T-helper 9 cell (primary cell): ENCODE measurements at regions not wholly inside any gene's neighbourhood (a gene's known extent, or its start where the extent isn't known, plus 50 kb on each side); places are given as distances from the start of the nearest gene placed in this dataset.

ENCODE experiments used
- DNase-seq: peaks from one replicate; pipeline ENCODE4 v3.0.0-alpha.2; 2020

- no peak for DNase-seq
Observed at GRCh38 chr4:180465364-180465763, 1777.8 kb upstream of the TENM3 start.

- DNase-seq = no peak
Observed at GRCh38 chr4:180483036-180483435, 1760.2 kb upstream of the TENM3 start.

- no peak for DNase-seq
Observed at GRCh38 chr4:180485407-180485806, 1757.8 kb upstream of the TENM3 start.

GRCh38 chr4:180486342-180486741 lies 1756.9 kb upstream of the TENM3 start:
- no peak for DNase-seq

- no peak for DNase-seq
Observed at GRCh38 chr4:180489787-180490186, 1753.4 kb upstream of the TENM3 start.

GRCh38 chr4:180491210-180491609 lies 1752.0 kb upstream of the TENM3 start:
- DNase-seq = no peak

GRCh38 chr4:180493299-180493698 lies 1749.9 kb upstream of the TENM3 start:
- DNase-seq = no peak

GRCh38 chr4:180500154-180500553 lies 1743.0 kb upstream of the TENM3 start:
- no peak for DNase-seq

- no peak for DNase-seq
Observed at GRCh38 chr4:180512801-180513475, 1730.3 kb upstream of the TENM3 start.

GRCh38 chr4:180518906-180519305 lies 1724.3 kb upstream of the TENM3 start:
- no peak for DNase-seq

- DNase-seq = no peak
Observed at GRCh38 chr4:180521181-180521580, 1722.0 kb upstream of the TENM3 start.

- no peak for DNase-seq
Observed at GRCh38 chr4:180525523-180526077, 1717.6 kb upstream of the TENM3 start.

- no peak for DNase-seq
Observed at GRCh38 chr4:180528003-180528402, 1715.2 kb upstream of the TENM3 start.

GRCh38 chr4:180530787-180531186 lies 1712.4 kb upstream of the TENM3 start:
- DNase-seq = no peak

GRCh38 chr4:180532691-180533090 lies 1710.5 kb upstream of the TENM3 start:
- no peak for DNase-seq

- DNase-seq = no peak
Observed at GRCh38 chr4:180538384-180539057, 1704.7 kb upstream of the TENM3 start.

GRCh38 chr4:180539284-180539683 lies 1703.9 kb upstream of the TENM3 start:
- no peak for DNase-seq

GRCh38 chr4:180541678-180542077 lies 1701.5 kb upstream of the TENM3 start:
- no peak for DNase-seq

GRCh38 chr4:180542445-180543100 lies 1700.6 kb upstream of the TENM3 start:
- DNase-seq = no peak

GRCh38 chr4:180550106-180550505 lies 1693.1 kb upstream of the TENM3 start:
- no peak for DNase-seq

GRCh38 chr4:180557348-180557747 lies 1685.9 kb upstream of the TENM3 start:
- no peak for DNase-seq

- DNase-seq = no peak
Observed at GRCh38 chr4:180557950-180558349, 1685.3 kb upstream of the TENM3 start.

GRCh38 chr4:180558427-180558826 lies 1684.8 kb upstream of the TENM3 start:
- no peak for DNase-seq

GRCh38 chr4:180560896-180561295 lies 1682.3 kb upstream of the TENM3 start:
- no peak for DNase-seq
